H1 (cell line): ENCODE measurements at regions not wholly inside any gene's neighbourhood (a gene's known extent, or its start where the extent isn't known, plus 50 kb on each side); places are given as distances from the start of the nearest gene placed in this dataset.

Experiments
- BCL11A ChIP-seq, 2 experiments: IDR thresholded peaks; one replicate each; pipeline ENCODE4 v1.6.1; 2011; ENCODE audit warnings: low read depth in 2 of 2, low read length in 2 of 2, mild to moderate bottlenecking in 2 of 2
- CEBPB ChIP-seq: IDR thresholded peaks from 2 replicates; pipeline ENCODE4 v1.6.1; 2012; ENCODE audit warnings: low read depth, low read length
- RBBP5 ChIP-seq: IDR thresholded peaks from 2 replicates; pipeline ENCODE4 v1.7.1; 2012; ENCODE audit warnings: low read depth, mild to moderate bottlenecking, inconsistent platforms, low read length, moderate library complexity, borderline replicate concordance
- SAP30 ChIP-seq: fragments of 300-600 bp; sonication (generic); IDR thresholded peaks from 2 replicates; pipeline ENCODE4 v1.7.1; 2012; ENCODE audit warnings: low read length, moderate library complexity, mild to moderate bottlenecking, inconsistent platforms; ENCODE audit not compliant: insufficient read depth, insufficient replicate concordance

DNA sequence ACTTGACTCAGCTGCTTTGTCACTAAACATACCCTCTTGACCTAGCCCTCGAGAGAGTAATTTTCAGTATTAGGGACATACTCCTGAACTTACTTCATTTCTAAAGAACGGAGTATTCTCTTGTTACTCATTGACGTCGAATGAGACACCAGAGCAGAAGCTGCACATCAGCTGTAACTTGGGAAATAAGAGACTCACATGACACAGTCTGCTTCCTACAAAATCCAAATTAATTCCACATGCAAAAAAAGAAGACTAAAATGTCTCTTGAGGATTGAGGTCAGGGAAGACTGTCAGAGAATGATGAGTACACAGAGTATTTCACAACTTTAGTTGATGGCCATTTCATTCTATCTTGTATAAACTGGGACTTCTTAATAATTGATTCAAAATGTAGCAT, 114.7 kb upstream of the EGFR start (continued):
- TF ChIP-seq BCL11A (IDR thresholded peaks at IDR 0.05; ENCODE audit: low read depth in 2 of 2, low read length in 2 of 2) (no peak), SAP30 (no peak), CEBPB (no peak), RBBP5 (no peak)
- TF ChIP-seq, all 59 proteins: peak for 0
